Loucy (cell line): ENCODE measurements at regions not wholly inside any gene's neighbourhood (a gene's known extent, or its start where the extent isn't known, plus 50 kb on each side); places are given as distances from the start of the nearest gene placed in this dataset.

Experiments used
- CTCF ChIP-seq: fragments of 200-600 bp; sonication (generic); conservative IDR thresholded peaks from 2 replicates; pipeline ENCODE4 v1.5.1; 2014; ENCODE audit warnings: mild to moderate bottlenecking, antibody characterized with exemption, low read length
- EZH2phosphoT487 ChIP-seq: fragments of 200-600 bp; IDR thresholded peaks from 2 replicates; pipeline ENCODE4 v1.6.1; 2018; ENCODE audit warnings: antibody characterized with exemption, mild to moderate bottlenecking, moderate library complexity, borderline replicate concordance

- no peak for TF ChIP-seq CTCF
- no peak for TF ChIP-seq EZH2phosphoT487
Measured at GRCh38 chr9:18183974-18184373, 290.0 kb upstream of the ADAMTSL1 start.
